DOHH2 (cell line): ENCODE measurements at regions not wholly inside any gene's neighbourhood (a gene's known extent, or its start where the extent isn't known, plus 50 kb on each side); places are given as distances from the start of the nearest gene placed in this dataset.
"Not testable (repeated sequence)": the region's sequence is repeated elsewhere in the genome, so short reads cannot be mapped to it uniquely, and the experiment has no call there.

Source experiments
- H3F3A ChIP-seq: fragments of 200-600 bp; sonication (generic), shearing (Covaris generic); 2 replicates; pipeline ENCODE4 v1.6.0; 2016; ENCODE audit warnings: antibody characterized with exemption, mild to moderate bottlenecking; ENCODE audit not compliant: control insufficient read depth, insufficient read depth
- H3K27ac ChIP-seq: fragments of 200-600 bp; sonication (generic); 2 replicates; pipeline ENCODE4 v1.5.1; 2014; ENCODE audit warnings: low read depth, mild to moderate bottlenecking, low read length, moderate library complexity
- H3K27me3 ChIP-seq: fragments of 200-600 bp; sonication (generic); 2 replicates; pipeline ENCODE4 v1.6.1; 2014; ENCODE audit warnings: mild to moderate bottlenecking, low read length, mixed read lengths; ENCODE audit not compliant: control insufficient read depth
- H3K36me3 ChIP-seq: fragments of 200-600 bp; sonication (generic); 2 replicates; pipeline ENCODE4 v1.6.1; 2014; ENCODE audit warnings: mild to moderate bottlenecking, low read length, moderate library complexity, mixed read lengths; ENCODE audit not compliant: control insufficient read depth
- H3K4me1 ChIP-seq: fragments of 200-600 bp; sonication (generic); 2 replicates; pipeline ENCODE4 v1.6.1; 2014; ENCODE audit warnings: mild to moderate bottlenecking, low read length, mixed read lengths; ENCODE audit not compliant: control insufficient read depth
- H3K4me2 ChIP-seq: fragments of 200-600 bp; sonication (generic); 2 replicates; pipeline ENCODE4 v1.6.0; 2014; ENCODE audit warnings: mild to moderate bottlenecking, low read length, moderate library complexity
- H3K4me3 ChIP-seq: fragments of 200-600 bp; sonication (generic); 2 replicates; pipeline ENCODE4 v1.5.1; 2014; ENCODE audit warnings: mild to moderate bottlenecking, low read length, mixed read lengths
- H3K79me2 ChIP-seq: fragments of 200-600 bp; sonication (generic); 2 replicates; pipeline ENCODE4 v1.6.1; 2014; ENCODE audit warnings: mild to moderate bottlenecking, low read length, mixed read lengths; ENCODE audit not compliant: control insufficient read depth
- H3K9me2 ChIP-seq: fragments of 200-600 bp; sonication (generic); replicated peaks from 2 replicates; pipeline ENCODE4 v1.6.1; 2014; ENCODE audit warnings: mild to moderate bottlenecking, low read length, mixed read lengths; ENCODE audit not compliant: control insufficient read depth
- H3K9me3 ChIP-seq: fragments of 200-600 bp; sonication (generic); 2 replicates; pipeline ENCODE4 v1.6.1; 2014; ENCODE audit warnings: antibody characterized with exemption, low read length, mixed read lengths; ENCODE audit not compliant: control insufficient read depth, insufficient read depth
- H4K20me1 ChIP-seq: fragments of 200-600 bp; sonication (generic); 2 replicates; pipeline ENCODE4 v1.6.0; 2014; ENCODE audit warnings: low read depth, mild to moderate bottlenecking, antibody characterized with exemption, low read length, moderate library complexity; ENCODE audit not compliant: control insufficient read depth, insufficient read depth
- EZH2phosphoT487 ChIP-seq: fragments of 200-600 bp; sonication (generic); IDR thresholded peaks from 2 replicates; pipeline ENCODE4 v1.6.1; 2017; ENCODE audit warnings: borderline replicate concordance, mild to moderate bottlenecking, antibody characterized with exemption, low read length, moderate library complexity, mixed read lengths
- TF ChIP-seq, protein P1 (sequence below): fragments of 200-600 bp; sonication (generic); IDR thresholded peaks from one replicate; pipeline ENCODE4 v1.5.1; 2014; ENCODE audit warnings: antibody characterized with exemption, mild to moderate bottlenecking, low read depth, low read length; ENCODE audit not compliant: poor library complexity, severe bottlenecking

DNA sequence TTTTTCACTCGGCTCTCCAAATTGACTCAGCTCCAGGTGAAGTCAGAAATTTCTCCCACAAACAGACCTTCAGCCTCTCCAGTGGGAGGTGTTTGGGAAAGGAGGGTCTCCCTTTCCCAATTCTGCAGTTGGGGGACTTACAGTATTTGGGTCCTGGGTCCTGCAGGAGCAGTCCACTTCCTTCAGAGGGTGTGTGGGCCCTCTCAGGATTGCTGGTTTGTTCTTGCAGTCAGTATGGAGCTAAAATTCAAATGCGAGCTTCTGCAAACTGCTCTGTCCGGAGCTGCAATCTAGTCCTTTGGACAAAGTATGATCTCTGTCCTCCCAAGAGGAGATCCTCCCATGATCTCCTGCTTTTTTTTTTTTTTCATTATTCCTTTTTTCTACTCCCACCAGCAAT lies 87.9 kb upstream of the MSTN start:
- no peaks in the 10 kb centered on the region for H3F3A ChIP-seq
- H3K4me2 ChIP-seq = no peak overlapping the region
- no peaks in the 10 kb centered on the region for H3K36me3 ChIP-seq
- H3K9me3 ChIP-seq = no peaks in the 10 kb centered on the region
- H3K4me3 ChIP-seq = no peak overlapping the region
- H3K27ac ChIP-seq = no peak overlapping the region
- H3K9me2 ChIP-seq = no peaks in the 10 kb centered on the region
- no peaks in the 10 kb centered on the region for H3K27me3 ChIP-seq
- no peaks in the 10 kb centered on the region for H3K4me1 ChIP-seq
- H4K20me1 ChIP-seq = no peaks in the 10 kb centered on the region
- no peaks in the 10 kb centered on the region for H3K79me2 ChIP-seq
- no peak for TF ChIP-seq EZH2phosphoT487
- TF ChIP-seq, protein P1, sequence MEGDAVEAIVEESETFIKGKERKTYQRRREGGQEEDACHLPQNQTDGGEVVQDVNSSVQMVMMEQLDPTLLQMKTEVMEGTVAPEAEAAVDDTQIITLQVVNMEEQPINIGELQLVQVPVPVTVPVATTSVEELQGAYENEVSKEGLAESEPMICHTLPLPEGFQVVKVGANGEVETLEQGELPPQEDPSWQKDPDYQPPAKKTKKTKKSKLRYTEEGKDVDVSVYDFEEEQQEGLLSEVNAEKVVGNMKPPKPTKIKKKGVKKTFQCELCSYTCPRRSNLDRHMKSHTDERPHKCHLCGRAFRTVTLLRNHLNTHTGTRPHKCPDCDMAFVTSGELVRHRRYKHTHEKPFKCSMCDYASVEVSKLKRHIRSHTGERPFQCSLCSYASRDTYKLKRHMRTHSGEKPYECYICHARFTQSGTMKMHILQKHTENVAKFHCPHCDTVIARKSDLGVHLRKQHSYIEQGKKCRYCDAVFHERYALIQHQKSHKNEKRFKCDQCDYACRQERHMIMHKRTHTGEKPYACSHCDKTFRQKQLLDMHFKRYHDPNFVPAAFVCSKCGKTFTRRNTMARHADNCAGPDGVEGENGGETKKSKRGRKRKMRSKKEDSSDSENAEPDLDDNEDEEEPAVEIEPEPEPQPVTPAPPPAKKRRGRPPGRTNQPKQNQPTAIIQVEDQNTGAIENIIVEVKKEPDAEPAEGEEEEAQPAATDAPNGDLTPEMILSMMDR = no peak

GRCh38 chr2:190149908-190150307 lies 87.4 kb upstream of the MSTN start:
- H3K27me3 ChIP-seq = no peaks in the 10 kb centered on the region
- no peaks in the 10 kb centered on the region for H3K4me1 ChIP-seq
- H3K79me2 ChIP-seq = no peaks in the 10 kb centered on the region
- no peaks in the 10 kb centered on the region for H3K9me2 ChIP-seq
- H3K4me2 ChIP-seq = no peak overlapping the region
- no peaks in the 10 kb centered on the region for H3F3A ChIP-seq
- no peaks in the 10 kb centered on the region for H3K36me3 ChIP-seq
- H3K9me3 ChIP-seq = no peaks in the 10 kb centered on the region
- no peak overlapping the region for H3K4me3 ChIP-seq
- H4K20me1 ChIP-seq = no peaks in the 10 kb centered on the region
- TF ChIP-seq EZH2phosphoT487 = no peak
- TF ChIP-seq, protein P1 = no peak
- H3K27ac ChIP-seq = no peak overlapping the region

DNA sequence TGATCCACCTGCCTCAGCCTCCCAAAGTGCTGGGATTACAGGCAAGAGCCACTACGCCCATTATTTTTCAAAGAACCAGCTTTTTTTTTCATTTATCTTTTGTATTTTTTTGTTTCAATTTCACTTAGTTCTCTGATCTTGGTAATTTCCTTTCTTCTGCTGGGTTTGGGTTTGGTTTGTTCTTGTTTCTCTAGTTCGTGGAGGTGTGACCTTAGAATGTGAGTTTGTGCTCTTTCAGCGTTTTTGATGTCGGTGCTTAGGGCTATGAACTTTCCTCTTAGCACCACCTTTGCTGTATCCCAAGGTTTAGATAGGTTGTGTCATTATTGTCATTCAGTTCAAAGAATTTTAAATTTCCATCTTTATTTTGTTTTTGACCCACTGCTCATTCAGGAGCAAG lies 86.7 kb upstream of the MSTN start:
- Histone ChIP-seq H3K4me3 (no peak overlapping the region), H3K36me3 (no peaks in the 10 kb centered on the region), H3K79me2 (no peaks in the 10 kb centered on the region), H3K4me1 (no peaks in the 10 kb centered on the region), H3F3A (no peaks in the 10 kb centered on the region), H3K4me2 (no peak overlapping the region), H3K9me2 (no peaks in the 10 kb centered on the region), H3K27me3 (no peaks in the 10 kb centered on the region), H3K9me3 (no peaks in the 10 kb centered on the region), H3K27ac (no peak overlapping the region), H4K20me1 (no peaks in the 10 kb centered on the region)
- TF ChIP-seq EZH2phosphoT487 = no peak
- TF ChIP-seq, protein P1 = no peak

GRCh38 chr2:190146109-190146508 lies 83.6 kb upstream of the MSTN start:
- H4K20me1 ChIP-seq, H3K9me2 ChIP-seq, H3K4me1 ChIP-seq, H3K79me2 ChIP-seq, H3K27ac ChIP-seq, H3K4me2 ChIP-seq, H3F3A ChIP-seq, H3K9me3 ChIP-seq, H3K4me3 ChIP-seq, H3K27me3 ChIP-seq, H3K36me3 ChIP-seq: not testable (repeated sequence)

DNA sequence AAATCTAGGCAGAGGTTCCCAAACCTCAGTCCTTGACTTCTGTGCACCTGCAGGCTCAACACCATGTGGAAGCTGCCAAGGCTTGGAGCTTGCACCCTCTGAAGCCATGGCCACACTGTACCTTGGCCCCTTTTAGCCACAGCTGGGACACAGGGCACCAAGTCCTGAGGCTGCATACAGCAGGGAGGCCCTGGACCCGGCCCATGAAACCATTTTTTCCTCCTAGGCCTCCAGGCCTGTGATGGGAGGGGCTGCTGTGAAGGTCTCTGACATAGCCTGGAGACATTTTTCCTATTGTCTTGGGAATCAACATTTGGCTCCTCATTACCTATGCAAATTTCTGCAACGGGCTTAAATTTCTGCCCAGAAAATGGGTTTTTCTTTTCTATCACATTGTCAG lies 77.9 kb upstream of the MSTN start:
- H3K9me2 ChIP-seq, H3K27me3 ChIP-seq, H3K27ac ChIP-seq, H4K20me1 ChIP-seq, H3K36me3 ChIP-seq, H3K4me1 ChIP-seq, H3K4me3 ChIP-seq, H3F3A ChIP-seq, H3K4me2 ChIP-seq, H3K79me2 ChIP-seq: not testable (repeated sequence)
- H3K9me3 ChIP-seq = peaks cover 23% of the 10 kb centered on the region
